OCI-LY1 (cell line): ENCODE measurements at regions not wholly inside any gene's neighbourhood (a gene's known extent, or its start where the extent isn't known, plus 50 kb on each side); places are given as distances from the start of the nearest gene placed in this dataset.

Experiments used
- H2AFZ ChIP-seq: fragments of 200-600 bp; sonication (generic), shearing (Covaris generic); 2 replicates; pipeline ENCODE4 v1.6.0; 2014; ENCODE audit warnings: antibody characterized with exemption, mild to moderate bottlenecking, low read length
- H3F3A ChIP-seq: fragments of 200-600 bp; sonication (generic), shearing (Covaris generic); 2 replicates; pipeline ENCODE4 v1.6.0; 2014; ENCODE audit warnings: mild to moderate bottlenecking, antibody characterized with exemption, low read length, moderate library complexity; ENCODE audit not compliant: insufficient read depth
- H3K27ac ChIP-seq: fragments of 200-600 bp; sonication (generic); 2 replicates; pipeline ENCODE4 v1.5.1; 2014; ENCODE audit warnings: low read length, mixed run types, mild to moderate bottlenecking, low read depth; ENCODE audit not compliant: poor library complexity, severe bottlenecking
- H3K27me3 ChIP-seq: fragments of 200-600 bp; sonication (generic); 2 replicates; pipeline ENCODE4 v1.6.0; 2014; ENCODE audit warnings: antibody characterized with exemption, mild to moderate bottlenecking, low read length, moderate library complexity; ENCODE audit not compliant: insufficient read depth
- H3K36me3 ChIP-seq: fragments of 200-600 bp; sonication (generic); 2 replicates; pipeline ENCODE4 v1.6.1; 2014; ENCODE audit warnings: mild to moderate bottlenecking, antibody characterized with exemption, low read length, moderate library complexity, mixed read lengths; ENCODE audit not compliant: insufficient read depth
- H3K4me1 ChIP-seq: fragments of 200-600 bp; sonication (generic); 2 replicates; pipeline ENCODE4 v1.5.1; 2014; ENCODE audit warnings: mild to moderate bottlenecking, low read length, moderate library complexity; ENCODE audit not compliant: insufficient read depth, severe bottlenecking
- H3K4me2 ChIP-seq: fragments of 200-600 bp; sonication (generic), shearing (Covaris generic); 2 replicates; pipeline ENCODE4 v1.6.1; 2014; ENCODE audit warnings: low read length
- H3K4me3 ChIP-seq: fragments of 200-600 bp; sonication (generic); 2 replicates; pipeline ENCODE4 v1.5.1; 2014; ENCODE audit warnings: low read length, low read depth, mild to moderate bottlenecking, mixed read lengths; ENCODE audit not compliant: poor library complexity, severe bottlenecking
- H3K79me2 ChIP-seq: fragments of 200-600 bp; shearing (Covaris generic); 2 replicates; pipeline ENCODE4 v1.6.1; 2016; ENCODE audit warnings: mixed run types, low read length, mixed read lengths; ENCODE audit not compliant: insufficient read depth
- H3K9ac ChIP-seq: fragments of 200-600 bp; sonication (generic), shearing (Covaris generic); 2 replicates; pipeline ENCODE4 v1.6.1; 2014; ENCODE audit warnings: mild to moderate bottlenecking, low read length, mixed read lengths
- H3K9me2 ChIP-seq: fragments of 200-600 bp; sonication (generic), shearing (Covaris generic); 2 replicates; pipeline ENCODE4 v1.6.1; 2014; ENCODE audit warnings: low read depth, mild to moderate bottlenecking, low read length, mixed read lengths
- H3K9me3 ChIP-seq: fragments of 200-600 bp; shearing (Covaris generic); 2 replicates; pipeline ENCODE4 v1.6.1; 2014; ENCODE audit warnings: low read length, mixed read lengths
- H4K20me1 ChIP-seq: fragments of 200-600 bp; sonication (generic), shearing (Covaris generic); 2 replicates; pipeline ENCODE4 v1.6.0; 2016; ENCODE audit warnings: mild to moderate bottlenecking, low read length; ENCODE audit not compliant: insufficient read depth
- EZH2 ChIP-seq: fragments of 200-600 bp; sonication (generic), shearing (Covaris generic); IDR thresholded peaks from 2 replicates; pipeline ENCODE4 v1.8.0; 2017; ENCODE audit warnings: borderline replicate concordance, mixed run types, mild to moderate bottlenecking, antibody characterized with exemption, low read length, moderate library complexity, mixed read lengths
- TF ChIP-seq, protein P1 (sequence below): fragments of 200-600 bp; sonication (generic), shearing (Covaris generic); IDR thresholded peaks from 2 replicates; pipeline ENCODE4 v1.5.1; 2017; ENCODE audit warnings: mild to moderate bottlenecking, antibody characterized with exemption, low read length, moderate library complexity, mixed read lengths

DNA sequence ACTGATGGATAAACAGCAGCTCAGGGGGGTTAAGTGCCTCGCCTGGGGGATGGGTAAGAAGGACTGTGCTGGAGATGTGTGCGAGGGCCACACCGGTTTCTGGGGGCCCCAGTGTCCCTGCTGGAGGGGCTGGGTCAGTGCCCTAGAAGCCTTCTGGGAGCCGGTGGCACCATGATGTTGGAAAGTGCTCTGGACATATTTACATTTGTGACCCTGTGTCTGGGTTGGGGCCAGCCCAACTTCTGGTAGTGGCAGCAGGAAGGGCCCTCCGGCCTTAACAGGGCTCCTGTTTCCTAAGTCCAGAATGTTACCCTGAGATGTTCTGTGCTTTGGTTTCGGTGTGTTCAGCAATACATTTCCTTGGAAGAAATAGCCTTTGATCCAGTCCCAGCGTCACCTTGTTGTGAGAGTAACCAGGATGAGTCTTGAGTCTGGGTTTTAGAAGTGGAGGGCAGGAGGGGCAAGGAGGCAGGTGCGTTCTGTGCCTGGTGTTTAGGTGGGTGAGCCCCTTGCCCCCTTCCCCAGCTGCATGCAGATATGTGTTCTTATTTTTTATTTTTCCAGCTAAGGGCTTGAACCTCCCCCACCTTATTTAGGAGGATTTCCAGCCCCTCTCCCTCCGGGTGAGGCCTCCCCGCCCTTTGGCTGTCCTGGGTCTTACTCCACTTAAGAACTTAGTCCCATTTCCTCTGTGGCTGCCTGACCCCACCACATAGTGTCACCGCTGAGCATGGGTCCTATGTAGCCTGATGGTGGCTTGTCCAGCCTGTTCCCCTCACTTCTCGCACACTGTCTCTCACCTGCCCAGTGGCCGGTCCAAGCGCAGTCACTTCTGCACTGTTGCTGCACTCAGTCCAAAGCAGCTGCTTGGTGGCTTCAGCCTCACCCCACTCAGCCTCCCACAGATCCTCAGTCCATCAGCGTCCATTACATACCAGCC, 132.7 kb upstream of the HS6ST1 start:
- H3K27me3 ChIP-seq: no peaks in the 10 kb centered on the region
- no peaks in the 10 kb centered on the region for H3K4me1 ChIP-seq
- no peaks in the 10 kb centered on the region for H3K79me2 ChIP-seq
- no peak overlapping the region for H2AFZ ChIP-seq
- no peak overlapping the region for H3K9ac ChIP-seq
- H3F3A ChIP-seq: no peaks in the 10 kb centered on the region
- no peak overlapping the region for H3K4me3 ChIP-seq
- TF ChIP-seq, protein P1, sequence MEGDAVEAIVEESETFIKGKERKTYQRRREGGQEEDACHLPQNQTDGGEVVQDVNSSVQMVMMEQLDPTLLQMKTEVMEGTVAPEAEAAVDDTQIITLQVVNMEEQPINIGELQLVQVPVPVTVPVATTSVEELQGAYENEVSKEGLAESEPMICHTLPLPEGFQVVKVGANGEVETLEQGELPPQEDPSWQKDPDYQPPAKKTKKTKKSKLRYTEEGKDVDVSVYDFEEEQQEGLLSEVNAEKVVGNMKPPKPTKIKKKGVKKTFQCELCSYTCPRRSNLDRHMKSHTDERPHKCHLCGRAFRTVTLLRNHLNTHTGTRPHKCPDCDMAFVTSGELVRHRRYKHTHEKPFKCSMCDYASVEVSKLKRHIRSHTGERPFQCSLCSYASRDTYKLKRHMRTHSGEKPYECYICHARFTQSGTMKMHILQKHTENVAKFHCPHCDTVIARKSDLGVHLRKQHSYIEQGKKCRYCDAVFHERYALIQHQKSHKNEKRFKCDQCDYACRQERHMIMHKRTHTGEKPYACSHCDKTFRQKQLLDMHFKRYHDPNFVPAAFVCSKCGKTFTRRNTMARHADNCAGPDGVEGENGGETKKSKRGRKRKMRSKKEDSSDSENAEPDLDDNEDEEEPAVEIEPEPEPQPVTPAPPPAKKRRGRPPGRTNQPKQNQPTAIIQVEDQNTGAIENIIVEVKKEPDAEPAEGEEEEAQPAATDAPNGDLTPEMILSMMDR: no peak
- TF ChIP-seq EZH2: no peak
- no peaks in the 10 kb centered on the region for H4K20me1 ChIP-seq
- no peak overlapping the region for H3K4me2 ChIP-seq
- H3K27ac ChIP-seq: no peak overlapping the region
- no peaks in the 10 kb centered on the region for H3K9me3 ChIP-seq
- H3K9me2 ChIP-seq: no peaks in the 10 kb centered on the region
- H3K36me3 ChIP-seq: no peaks in the 10 kb centered on the region

DNA sequence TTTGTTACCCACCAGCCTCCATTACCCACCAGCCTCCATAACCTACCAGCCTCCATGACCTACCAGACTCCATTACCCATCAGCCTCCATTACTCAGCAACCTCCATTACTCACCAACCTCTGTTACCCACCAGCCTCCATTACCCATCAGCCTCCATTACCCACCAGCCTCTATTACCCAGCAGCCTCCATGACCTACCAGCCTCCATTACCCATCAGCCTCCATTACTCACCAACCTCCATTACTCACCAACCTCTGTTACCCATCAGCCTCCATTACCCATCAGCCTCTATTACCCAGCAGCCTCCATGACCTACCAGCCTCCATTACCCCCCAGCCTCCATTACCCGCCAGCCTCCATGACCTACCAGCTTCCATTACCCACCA, 133.3 kb upstream of the HS6ST1 start:
- no peak overlapping the region for H3K4me2 ChIP-seq
- H3K27ac ChIP-seq: no peak overlapping the region
- no peaks in the 10 kb centered on the region for H3K36me3 ChIP-seq
- H2AFZ ChIP-seq: no peak overlapping the region
- H3K9ac ChIP-seq: no peak overlapping the region
- no peak overlapping the region for H3K4me3 ChIP-seq
- no peaks in the 10 kb centered on the region for H3K9me2 ChIP-seq
- no peaks in the 10 kb centered on the region for H4K20me1 ChIP-seq
- H3K9me3 ChIP-seq: no peaks in the 10 kb centered on the region
- TF ChIP-seq, protein P1: no peak
- TF ChIP-seq EZH2: no peak
- no peaks in the 10 kb centered on the region for H3K79me2 ChIP-seq
- no peaks in the 10 kb centered on the region for H3F3A ChIP-seq
- no peaks in the 10 kb centered on the region for H3K4me1 ChIP-seq
- no peaks in the 10 kb centered on the region for H3K27me3 ChIP-seq

DNA sequence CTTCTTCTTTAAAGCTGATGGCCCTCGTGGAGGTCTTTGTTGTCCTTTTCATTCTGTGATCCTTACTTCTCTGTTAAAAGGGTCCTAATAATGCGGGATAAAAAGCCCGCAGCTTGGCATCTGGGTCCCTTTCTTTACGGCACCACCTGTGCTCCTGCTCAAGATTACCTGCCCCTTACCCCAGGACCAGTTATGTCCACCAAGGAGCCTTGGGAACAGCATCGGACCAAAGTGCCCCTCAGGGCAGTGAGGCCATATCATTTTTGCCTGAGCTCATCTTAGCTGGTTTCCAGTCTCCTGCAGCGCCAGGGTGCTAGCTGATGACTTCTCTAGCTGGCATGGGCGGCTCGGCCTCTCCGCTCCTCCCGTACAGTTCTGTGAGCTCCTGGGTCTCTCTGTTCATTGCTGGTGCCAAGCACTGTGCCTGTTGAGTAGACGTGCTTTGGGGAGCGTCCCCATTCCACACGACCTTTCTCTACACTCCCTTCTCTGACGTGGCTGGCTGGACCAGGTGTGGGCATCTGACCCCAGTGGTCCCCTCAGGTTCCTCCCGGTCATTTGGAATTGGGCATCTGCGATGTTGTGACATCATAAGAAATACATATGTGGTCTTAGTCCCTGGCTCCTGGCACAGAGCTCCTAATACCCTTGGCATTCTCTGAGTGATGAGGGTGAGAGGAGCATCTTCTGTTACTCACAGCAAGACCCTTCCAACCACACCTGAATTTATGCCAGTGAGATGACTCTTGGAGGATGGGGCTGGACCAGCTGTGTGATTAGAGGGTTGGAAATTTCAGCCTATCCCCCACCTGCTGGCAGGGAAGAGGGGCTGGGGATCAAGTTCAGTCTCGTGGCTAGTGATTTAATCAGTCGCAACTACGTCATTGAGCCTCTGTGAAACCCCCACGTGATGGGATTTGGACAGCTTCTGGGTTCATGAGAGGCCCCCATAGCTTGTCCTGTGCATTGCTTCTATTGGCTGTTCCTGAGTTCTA, 134.2 kb upstream of the HS6ST1 start:
- H3K27ac ChIP-seq: no peak overlapping the region
- no peaks in the 10 kb centered on the region for H3K9me3 ChIP-seq
- H3K4me3 ChIP-seq: no peak overlapping the region
- TF ChIP-seq, protein P1: no peak
- no peak for TF ChIP-seq EZH2
- no peaks in the 10 kb centered on the region for H3K79me2 ChIP-seq
- no peaks in the 10 kb centered on the region for H3K27me3 ChIP-seq
- no peaks in the 10 kb centered on the region for H3K4me1 ChIP-seq
- no peaks in the 10 kb centered on the region for H3K36me3 ChIP-seq
- H3K9me2 ChIP-seq: no peaks in the 10 kb centered on the region
- H4K20me1 ChIP-seq: no peaks in the 10 kb centered on the region
- H2AFZ ChIP-seq: no peak overlapping the region
- H3K4me2 ChIP-seq: no peak overlapping the region
- no peak overlapping the region for H3K9ac ChIP-seq
- H3F3A ChIP-seq: no peaks in the 10 kb centered on the region
